Gastroesophageal sphincter (tissue), 4 donors: ENCODE measurements at regions not wholly inside any gene's neighbourhood (a gene's known extent, or its start where the extent isn't known, plus 50 kb on each side); places are given as distances from the start of the nearest gene placed in this dataset.

ENCODE experiments used
- ATAC-seq: fragments of 150-250 bp; one replicate; pipeline ENCODE4 v1.9.1; 2016; ENCODE audit warnings: mild to moderate bottlenecking, moderate library complexity
- H3K27ac ChIP-seq, 4 donors: fragments of 200-600 bp; sonication (generic) in 3 of 4; 1 replicate in 3 of 4; 2 replicates in 1 of 4; pipeline ENCODE4 v1.5.1; 2016 to 2019
- H3K27me3 ChIP-seq: fragments of 200-600 bp; sonication (generic); one replicate; pipeline ENCODE4 v1.5.1; 2019
- H3K36me3 ChIP-seq, 2 donors: fragments of 200-600 bp; sonication (generic); one replicate each; pipeline ENCODE4 v1.5.1; 2019; ENCODE audit warnings: control low read depth in 1 of 2
- H3K4me1 ChIP-seq, 3 donors: fragments of 200-600 bp; sonication (generic); 1 replicate in 2 of 3; 2 replicates in 1 of 3; pipeline ENCODE4 v1.5.1; 2016 to 2019; ENCODE audit warnings: control low read depth in 2 of 3
- H3K4me3 ChIP-seq, 2 donors: fragments of 200-600 bp; sonication (generic); one replicate each; pipeline ENCODE4 v1.5.1; 2019; ENCODE audit warnings: mild to moderate bottlenecking in 1 of 2, moderate library complexity in 1 of 2
- H3K9me3 ChIP-seq, 3 donors: fragments of 200-600 bp; sonication (generic); one replicate each; pipeline ENCODE4 v1.5.1; 2017 to 2019; ENCODE audit warnings: control low read depth in 2 of 3
- CTCF ChIP-seq, 4 experiments: fragments of 200-600 bp in 2 of 4; fragments of 450-650 bp in 2 of 4; sonication (generic) in 1 of 4; IDR thresholded peaks; one replicate each; pipeline ENCODE4 v1.5.1; 2017 to 2019; ENCODE audit warnings: antibody characterized with exemption in 4 of 4, mild to moderate bottlenecking in 2 of 4, moderate library complexity in 2 of 4
- EP300 ChIP-seq: sonication (generic); formaldehyde crosslinking; IDR thresholded peaks from one replicate; pipeline ENCODE4 v1.6.1; 2017; ENCODE audit warnings: antibody characterized with exemption, mild to moderate bottlenecking
- POLR2A ChIP-seq, 2 donors: fragments of 450-650 bp; IDR thresholded peaks; one replicate each; pipeline ENCODE4 v1.6.1; 2017; ENCODE audit warnings: antibody characterized with exemption in 2 of 2, mild to moderate bottlenecking in 2 of 2, moderate library complexity in 1 of 2
- POLR2AphosphoS5 ChIP-seq: sonication (generic); formaldehyde crosslinking; IDR thresholded peaks from one replicate; pipeline ENCODE4 v1.6.1; 2017; ENCODE audit warnings: antibody characterized with exemption
- WGBS, 2 donors: methylation state at CpG; one replicate each; pipeline ENCODE4 v1.1.5; 2018; ENCODE audit warnings: low coverage in 1 of 2; 5-methylcytosine and 5-hydroxymethylcytosine counted together

- no peak overlapping the region for H3K27ac ChIP-seq
- H3K27me3 ChIP-seq = no peaks in the 10 kb centered on the region
- no peaks in the 10 kb centered on the region for H3K4me1 ChIP-seq
- 55 to 71% methylated on average over 4 of the region's 4 CpGs for WGBS, 2 donors
- H3K4me3 ChIP-seq = no peak overlapping the region
- H3K9me3 ChIP-seq = no peaks in the 10 kb centered on the region
- H3K36me3 ChIP-seq = no peaks in the 10 kb centered on the region
- no peak for TF ChIP-seq CTCF (IDR thresholded peaks at IDR 0.05)
- TF ChIP-seq POLR2A (IDR thresholded peaks at IDR 0.05) = no peak
- TF ChIP-seq EP300 = no peak
- no peak for TF ChIP-seq POLR2AphosphoS5
- no peak for ATAC-seq
Measured at GRCh38 chr21:22201126-22201525, 1202.9 kb downstream of the NCAM2 start.

- H3K4me1 ChIP-seq = no peaks in the 10 kb centered on the region
- H3K27me3 ChIP-seq = no peaks in the 10 kb centered on the region
- no peak overlapping the region for H3K27ac ChIP-seq
- TF ChIP-seq CTCF (IDR thresholded peaks at IDR 0.05) = no peak
- no peak for TF ChIP-seq POLR2AphosphoS5
- TF ChIP-seq POLR2A (IDR thresholded peaks at IDR 0.05) = no peak
- no peak for TF ChIP-seq EP300
- no peaks in the 10 kb centered on the region for H3K9me3 ChIP-seq
- ATAC-seq = no peak
- H3K4me3 ChIP-seq = no peak overlapping the region
- no peaks in the 10 kb centered on the region for H3K36me3 ChIP-seq
- 75 to 76% methylated on average over 1 of the region's 1 CpG for WGBS, 2 donors
Measured at GRCh38 chr21:22201669-22202068, 1203.5 kb downstream of the NCAM2 start.

- H3K27me3 ChIP-seq = no peaks in the 10 kb centered on the region
- 88 to 100% methylated on average over 1 of the region's 1 CpG for WGBS, 2 donors
- no peak for ATAC-seq
- TF ChIP-seq POLR2A (IDR thresholded peaks at IDR 0.05) (no peak), EP300 (no peak)
- H3K9me3 ChIP-seq = no peaks in the 10 kb centered on the region
- H3K36me3 ChIP-seq = no peaks in the 10 kb centered on the region
- no peak overlapping the region for H3K27ac ChIP-seq
- H3K4me3 ChIP-seq = no peak overlapping the region
- H3K4me1 ChIP-seq = no peaks in the 10 kb centered on the region
Measured at GRCh38 chr21:22209304-22209700, 1211.1 kb downstream of the NCAM2 start.

- Histone ChIP-seq H3K27me3 (no peaks in the 10 kb centered on the region), H3K9me3 (no peaks in the 10 kb centered on the region), H3K36me3 (no peaks in the 10 kb centered on the region), H3K27ac (no peak overlapping the region), H3K4me3 (no peak overlapping the region), H3K4me1 (no peaks in the 10 kb centered on the region)
- ATAC-seq = no peak
- no peak for TF ChIP-seq POLR2A (IDR thresholded peaks at IDR 0.05)
- TF ChIP-seq CTCF (IDR thresholded peaks at IDR 0.05) = no peak
- no peak for TF ChIP-seq POLR2AphosphoS5
- TF ChIP-seq EP300 = no peak
- WGBS, 2 donors = 85 to 96% methylated on average over 2 of the region's 2 CpGs
Measured at GRCh38 chr21:22211943-22212342, 1213.7 kb downstream of the NCAM2 start.

- H3K27me3 ChIP-seq = no peaks in the 10 kb centered on the region
Measured at GRCh38 chr21:22223385-22223784, 1225.2 kb downstream of the NCAM2 start.

More at GRCh38 chr21:22223385-22223784, 1225.2 kb downstream of the NCAM2 start:
- 31 to 47% methylated on average over 3 of the region's 3 CpGs for WGBS, 2 donors
- no peaks in the 10 kb centered on the region for H3K36me3 ChIP-seq
- H3K27ac ChIP-seq = no peak overlapping the region
- no peaks in the 10 kb centered on the region for H3K4me1 ChIP-seq
- H3K4me3 ChIP-seq = no peak overlapping the region
- no peak for TF ChIP-seq POLR2AphosphoS5
- TF ChIP-seq POLR2A (IDR thresholded peaks at IDR 0.05) = no peak
- TF ChIP-seq CTCF (IDR thresholded peaks at IDR 0.05) = no peak
- no peak for TF ChIP-seq EP300
- no peak for ATAC-seq
- H3K9me3 ChIP-seq = no peaks in the 10 kb centered on the region
